Left forelimb (tissue), 1 donor: ENCODE measurements at regions not wholly inside any gene's neighbourhood (a gene's known extent, or its start where the extent isn't known, plus 50 kb on each side); places are given as distances from the start of the nearest gene placed in this dataset.
"Not testable (repeated sequence)": the region's sequence is repeated elsewhere in the genome, so short reads cannot be mapped to it uniquely, and the experiment has no call there.

Experiments
- DNase-seq: peaks from one replicate; pipeline ENCODE4 v3.0.0-alpha.2; 2018; ENCODE audit warnings: low spot score

GRCh38 chr5:104023739-104024138 is 461.1 kb upstream of the NUDT12 start:
- DNase-seq: no peak

- no peak for DNase-seq
Observed at GRCh38 chr5:104019956-104020355, 457.4 kb upstream of the NUDT12 start.

GRCh38 chr5:104018299-104018698 is 455.7 kb upstream of the NUDT12 start:
- DNase-seq: no peak

- no peak for DNase-seq
Observed at GRCh38 chr5:104016646-104017045, 454.1 kb upstream of the NUDT12 start.

GRCh38 chr5:104015765-104016164 is 453.2 kb upstream of the NUDT12 start:
- no peak for DNase-seq

- DNase-seq: not testable (repeated sequence)
Observed at GRCh38 chr5:104002783-104003182, 440.2 kb upstream of the NUDT12 start.

GRCh38 chr5:104001136-104001535 is 438.5 kb upstream of the NUDT12 start:
- no peak for DNase-seq

GRCh38 chr5:103993031-103993430 is 430.4 kb upstream of the NUDT12 start:
- DNase-seq: no peak

GRCh38 chr5:103990064-103990463 is 427.5 kb upstream of the NUDT12 start:
- no peak for DNase-seq

- DNase-seq: no peak
Observed at GRCh38 chr5:103981592-103981991, 419.0 kb upstream of the NUDT12 start.

- DNase-seq: no peak
Observed at GRCh38 chr5:103973669-103974068, 411.1 kb upstream of the NUDT12 start.

- not testable (repeated sequence) for DNase-seq
Observed at GRCh38 chr5:103966295-103966694, 403.7 kb upstream of the NUDT12 start.

GRCh38 chr5:103962023-103962422 is 399.4 kb upstream of the NUDT12 start:
- no peak for DNase-seq

GRCh38 chr5:103953601-103954382 is 391.2 kb upstream of the NUDT12 start:
- no peak for DNase-seq

- no peak for DNase-seq
Observed at GRCh38 chr5:103951776-103952175, 389.2 kb upstream of the NUDT12 start.

GRCh38 chr5:103943230-103943629 is 380.6 kb upstream of the NUDT12 start:
- no peak for DNase-seq

GRCh38 chr5:103942587-103943186 is 380.1 kb upstream of the NUDT12 start:
- no peak for DNase-seq

- DNase-seq: no peak
Observed at GRCh38 chr5:103941596-103941995, 379.0 kb upstream of the NUDT12 start.

- DNase-seq: no peak
Observed at GRCh38 chr5:103938146-103938695, 375.6 kb upstream of the NUDT12 start.

- no peak for DNase-seq
Observed at GRCh38 chr5:103929338-103930013, 366.9 kb upstream of the NUDT12 start.

- DNase-seq: no peak
Observed at GRCh38 chr5:103927739-103928138, 365.1 kb upstream of the NUDT12 start.

GRCh38 chr5:103923616-103924168 is 361.1 kb upstream of the NUDT12 start:
- no peak for DNase-seq

- no peak for DNase-seq
Observed at GRCh38 chr5:103919506-103919905, 356.9 kb upstream of the NUDT12 start.
